ENCODE measurements at regions not wholly inside any gene's neighbourhood (a gene's known extent, or its start where the extent isn't known, plus 50 kb on each side); places are given as distances from the start of the nearest gene placed in this dataset.

- DNase-seq, result no peak
Measured at GRCh38 chr5:167802755-167803431, 488.6 kb upstream of the WWC1 start.

- DNase-seq, result no peak
Measured at GRCh38 chr5:167804512-167805220, 486.8 kb upstream of the WWC1 start.

- no peak for DNase-seq
Measured at GRCh38 chr5:167810573-167810972, 480.9 kb upstream of the WWC1 start.

- DNase-seq, result no peak
Measured at GRCh38 chr5:167812871-167813270, 478.6 kb upstream of the WWC1 start.

GRCh38 chr5:167813389-167813788 lies 478.1 kb upstream of the WWC1 start:
- DNase-seq, result no peak

- DNase-seq, result no peak
Measured at GRCh38 chr5:167814040-167814439, 477.4 kb upstream of the WWC1 start.

GRCh38 chr5:167814828-167815227 lies 476.6 kb upstream of the WWC1 start:
- no peak for DNase-seq

GRCh38 chr5:167816354-167816753 lies 475.1 kb upstream of the WWC1 start:
- no peak for DNase-seq

- no peak for DNase-seq
Measured at GRCh38 chr5:167816864-167817263, 474.6 kb upstream of the WWC1 start.

- no peak for DNase-seq
Measured at GRCh38 chr5:167819406-167819805, 472.0 kb upstream of the WWC1 start.

- DNase-seq, result no peak
Measured at GRCh38 chr5:167820101-167820990, 471.1 kb upstream of the WWC1 start.

- no peak for DNase-seq
Measured at GRCh38 chr5:167821151-167821550, 470.3 kb upstream of the WWC1 start.

GRCh38 chr5:167821669-167822068 lies 469.8 kb upstream of the WWC1 start:
- no peak for DNase-seq

GRCh38 chr5:167822241-167822640 lies 469.2 kb upstream of the WWC1 start:
- DNase-seq, result no peak

- no peak for DNase-seq
Measured at GRCh38 chr5:167823405-167823804, 468.0 kb upstream of the WWC1 start.

- DNase-seq, result no peak
Measured at GRCh38 chr5:167827766-167828165, 463.7 kb upstream of the WWC1 start.

- no peak for DNase-seq
Measured at GRCh38 chr5:167831754-167832504, 459.5 kb upstream of the WWC1 start.

- no peak for DNase-seq
Measured at GRCh38 chr5:167832609-167833008, 458.8 kb upstream of the WWC1 start.

- no peak for DNase-seq
Measured at GRCh38 chr5:167833456-167833855, 458.0 kb upstream of the WWC1 start.

GRCh38 chr5:167835146-167835545 lies 456.3 kb upstream of the WWC1 start:
- no peak for DNase-seq

- DNase-seq, result no peak
Measured at GRCh38 chr5:167837127-167837526, 454.3 kb upstream of the WWC1 start.

- DNase-seq, result no peak
Measured at GRCh38 chr5:167839065-167839464, 452.4 kb upstream of the WWC1 start.
